Fibroblast of peridontal ligament (primary cell): ENCODE measurements at regions not wholly inside any gene's neighbourhood (a gene's known extent, or its start where the extent isn't known, plus 50 kb on each side); places are given as distances from the start of the nearest gene placed in this dataset.
A peak's percentile ranks its signal among the peaks of the same experiment; 100 is the strongest.
"Not testable (repeated sequence)": the region's sequence is repeated elsewhere in the genome, so short reads cannot be mapped to it uniquely, and the experiment has no call there.

ENCODE experiments used
- DNase-seq: peaks from one replicate; pipeline ENCODE4 v3.0.0-alpha.2; 2010; ENCODE audit errors: extremely low read depth

DNA sequence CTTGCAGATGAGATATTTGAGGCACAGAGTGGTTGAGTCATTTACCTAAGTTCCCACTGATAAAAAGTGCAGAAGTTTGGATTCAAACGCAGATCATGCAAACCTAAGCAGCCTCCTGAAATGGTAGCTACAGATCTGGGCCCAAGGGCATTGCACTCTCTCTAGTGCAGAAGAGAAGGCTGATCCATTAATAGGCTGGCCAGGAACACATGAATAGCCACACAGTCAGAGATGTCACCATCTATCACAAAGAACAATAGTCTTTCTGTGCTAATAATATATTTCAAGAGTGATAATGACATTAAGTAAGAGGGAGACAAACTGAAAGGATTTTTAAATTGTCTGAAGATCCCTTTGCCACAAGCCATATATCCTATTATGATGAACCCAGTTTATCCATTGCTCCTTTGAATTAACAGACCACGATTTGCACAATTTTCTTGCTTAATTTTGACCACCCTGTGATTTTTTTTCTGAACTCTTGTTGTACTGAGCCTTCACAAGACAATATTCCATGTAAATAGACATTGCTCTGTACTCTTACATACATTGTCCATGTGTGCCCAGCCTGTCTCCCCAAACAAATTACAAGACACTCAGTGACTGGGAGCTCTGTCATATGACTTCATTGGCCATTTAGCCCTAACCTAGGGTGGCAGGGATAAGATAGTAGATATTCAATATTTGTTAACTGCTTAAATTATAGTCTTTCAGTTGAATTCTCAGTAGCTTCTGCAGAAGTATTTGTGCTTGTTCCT is 112.4 kb upstream of the RBPJ start:
- no peak for DNase-seq

DNA sequence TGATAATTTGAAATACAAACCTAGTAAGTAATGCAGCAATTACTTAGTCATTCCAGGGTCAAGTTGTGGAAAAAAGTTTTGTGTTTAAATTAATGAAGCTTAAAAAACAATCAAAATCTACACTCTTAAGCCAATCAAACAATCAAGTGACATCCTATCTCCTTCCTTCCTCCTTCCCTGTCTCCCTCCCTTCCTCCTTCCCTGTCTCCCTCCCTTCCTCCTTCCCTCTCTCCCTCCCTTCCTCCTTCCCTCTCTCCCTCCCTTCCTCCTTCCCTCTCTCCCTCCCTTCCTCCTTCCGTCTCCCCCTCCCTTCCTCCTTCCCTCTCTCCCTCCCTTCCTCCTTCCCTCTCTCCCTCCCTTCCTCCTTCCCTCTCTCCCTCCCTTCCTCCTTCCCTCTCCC is 111.4 kb upstream of the RBPJ start:
- DNase-seq: not testable (repeated sequence)

DNA sequence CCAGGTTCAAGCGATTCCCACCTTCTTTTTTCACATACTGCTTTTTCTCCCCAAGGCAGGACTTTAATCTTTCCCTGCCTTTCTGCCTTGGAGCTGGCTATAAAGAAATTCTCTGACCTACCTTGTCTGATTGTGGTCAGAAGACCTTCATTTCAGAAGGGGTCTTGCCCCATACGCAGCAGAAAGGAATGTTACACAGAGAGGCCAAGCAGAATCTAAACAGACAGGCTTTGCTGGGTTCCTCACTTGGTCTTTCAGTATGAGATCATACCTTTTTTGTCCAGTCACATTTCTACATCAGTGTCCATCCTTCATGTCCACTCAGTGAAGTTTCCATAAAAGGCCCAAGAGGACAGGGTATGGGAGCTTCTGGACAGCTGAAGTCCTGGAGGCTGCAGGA is 108.3 kb upstream of the RBPJ start:
- DNase-seq: no peak

DNA sequence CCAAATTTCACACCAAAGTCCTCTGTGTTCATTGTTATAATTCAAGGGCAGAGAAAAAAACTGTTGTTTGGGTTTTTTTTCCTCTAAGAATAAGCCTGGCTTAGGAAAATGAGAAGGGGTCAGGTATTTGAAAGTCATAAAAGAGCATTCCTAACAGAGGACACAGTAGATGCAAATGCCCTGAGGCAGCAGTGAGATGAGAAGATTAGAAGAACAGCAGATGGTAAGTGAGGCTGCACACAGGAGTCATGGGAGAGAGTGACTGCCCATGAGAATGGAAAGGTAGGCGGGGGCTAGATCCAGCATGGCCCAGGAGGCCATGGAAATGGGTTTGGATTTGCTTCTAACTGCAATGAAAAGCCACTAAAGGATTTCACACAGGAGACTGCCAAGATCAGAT is 107.5 kb upstream of the RBPJ start:
- DNase-seq: no peak

DNA sequence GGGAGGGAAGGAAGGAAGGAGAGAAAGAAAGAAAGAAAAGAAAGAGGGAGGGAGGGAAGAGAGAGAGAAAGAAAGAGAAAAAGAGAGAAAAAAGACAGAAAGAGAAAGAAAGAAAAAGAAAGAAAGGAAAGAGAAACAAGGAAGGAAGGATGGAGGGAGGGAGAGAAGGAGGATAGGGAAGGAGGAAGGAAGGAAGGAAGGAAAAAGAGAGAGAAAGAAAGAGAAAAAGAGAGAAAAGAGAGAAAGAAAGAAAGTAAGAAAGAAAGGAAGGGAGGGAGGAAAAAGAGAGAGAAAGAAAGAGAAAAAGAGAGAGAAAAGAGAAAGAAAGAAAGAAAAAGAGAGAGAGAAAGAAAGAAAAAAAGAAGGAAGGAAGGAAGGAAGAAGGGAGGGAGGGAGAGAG is 105.8 kb upstream of the RBPJ start:
- no peak for DNase-seq

DNA sequence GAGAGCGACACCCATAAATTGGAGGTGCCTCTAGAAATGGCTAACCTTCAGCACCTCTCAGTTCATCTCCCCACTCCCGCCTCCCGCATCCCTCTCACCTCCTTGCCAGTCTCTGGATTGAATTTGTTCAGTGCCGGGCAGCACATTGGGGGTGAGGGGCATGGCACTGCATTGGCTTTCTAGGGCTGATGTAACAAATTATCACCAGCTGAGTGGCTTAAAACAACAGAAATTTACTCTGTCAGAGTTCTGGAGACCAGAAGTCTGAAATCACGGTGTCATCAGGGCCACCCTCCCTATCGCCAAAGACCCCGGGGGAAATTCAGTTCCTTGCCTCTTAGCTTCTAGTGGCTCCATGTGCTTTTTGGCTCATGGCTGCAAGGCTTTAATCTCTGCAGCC is 105.1 kb upstream of the RBPJ start:
- no peak for DNase-seq

DNA sequence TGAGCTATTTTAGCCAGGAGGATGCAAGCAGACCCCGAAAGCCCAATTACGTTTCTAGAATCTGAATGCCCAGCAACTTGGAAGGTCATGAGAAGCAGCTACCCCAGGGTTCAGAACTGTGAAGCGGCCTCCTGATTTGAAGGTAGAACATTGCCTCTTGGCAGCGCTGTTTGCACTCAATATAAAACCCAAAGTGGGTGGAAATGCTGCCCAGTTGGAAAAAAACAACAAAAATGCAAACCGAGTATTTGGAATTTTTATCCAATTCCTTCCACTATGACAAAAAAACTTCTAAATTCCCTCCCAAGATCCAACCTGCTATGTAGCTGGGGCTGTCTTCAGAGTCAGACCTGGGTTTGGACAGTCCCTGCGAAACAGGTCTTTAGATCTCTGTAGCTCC is 103.3 kb upstream of the RBPJ start:
- DNase-seq: no peak

DNA sequence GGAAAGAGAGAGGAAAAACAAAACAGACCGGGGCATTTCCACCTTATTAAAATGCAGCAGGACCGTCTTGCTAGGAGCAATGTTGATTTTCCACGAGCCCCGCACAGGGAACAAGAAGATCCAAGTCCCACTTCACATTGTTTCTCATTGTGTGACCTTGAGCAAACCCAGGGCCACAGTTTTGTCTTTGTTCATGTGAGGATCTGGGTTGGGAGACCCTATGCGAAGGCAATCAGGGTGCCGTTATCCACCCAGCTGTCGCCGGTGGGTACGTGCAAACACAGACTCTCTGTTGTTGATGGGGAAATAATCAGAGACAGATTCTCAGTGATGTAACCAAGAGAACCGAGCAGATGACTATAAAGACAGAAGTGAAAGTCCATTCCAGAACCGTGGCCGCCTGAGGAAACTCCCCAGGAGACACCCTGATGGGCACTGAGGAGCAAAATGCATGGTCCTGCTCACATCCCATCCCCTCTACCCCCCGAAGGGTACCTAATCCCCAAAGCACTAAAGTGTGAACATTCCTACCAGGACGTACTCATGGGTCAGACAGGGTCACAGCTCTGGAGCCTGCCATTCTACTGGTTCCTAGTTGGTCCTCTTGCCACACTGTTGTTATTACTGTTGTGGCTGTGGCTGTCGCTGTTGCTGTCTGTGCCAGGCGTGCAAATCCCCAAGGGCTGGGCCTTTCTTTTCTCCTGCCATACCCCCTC is 102.7 kb upstream of the RBPJ start:
- DNase-seq: peak; percentile 42

DNA sequence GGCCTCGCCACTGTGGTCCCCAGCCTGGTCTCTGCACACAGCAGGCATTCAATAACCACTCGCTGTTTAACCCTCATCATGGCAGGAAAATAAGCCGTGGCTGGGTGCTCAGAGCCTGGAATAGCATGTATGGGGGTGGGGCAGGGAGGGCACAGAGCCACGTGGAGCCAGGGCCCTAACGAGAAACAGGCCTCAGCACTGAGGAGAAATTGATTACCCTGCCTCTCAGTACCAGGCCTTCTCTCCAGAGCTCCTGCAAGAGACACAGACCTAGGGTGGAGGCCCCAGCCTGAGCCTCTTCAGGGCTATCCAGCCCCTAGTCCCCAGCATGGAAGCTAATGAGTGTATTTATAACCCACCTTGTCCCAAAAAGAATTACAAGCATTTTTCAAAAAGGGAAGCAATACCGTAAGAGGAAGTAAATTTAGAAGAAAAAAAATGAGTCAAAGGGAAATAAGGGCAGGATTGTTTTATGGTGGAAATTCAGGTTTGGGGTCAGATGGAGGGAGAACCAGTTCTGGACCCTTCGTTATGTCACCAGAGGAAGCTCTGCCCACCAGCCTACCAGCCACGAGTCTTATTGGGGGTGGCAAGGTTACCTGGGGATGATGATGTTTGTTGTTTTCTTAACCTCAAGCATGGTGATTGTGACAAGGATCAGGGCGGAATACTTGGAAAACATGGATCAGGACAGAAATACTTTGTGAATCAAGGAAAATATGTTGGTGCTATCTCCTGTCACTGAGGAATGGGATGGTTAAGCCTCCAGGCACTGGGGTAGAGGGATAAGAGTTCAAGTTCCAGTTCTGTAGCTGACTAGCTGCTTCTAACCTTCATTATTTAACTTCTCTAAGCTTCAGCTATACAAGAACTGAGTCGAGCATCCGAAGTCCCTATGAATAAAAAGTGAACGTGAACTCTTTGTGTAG is 101.9 kb upstream of the RBPJ start:
- DNase-seq: no peak

DNA sequence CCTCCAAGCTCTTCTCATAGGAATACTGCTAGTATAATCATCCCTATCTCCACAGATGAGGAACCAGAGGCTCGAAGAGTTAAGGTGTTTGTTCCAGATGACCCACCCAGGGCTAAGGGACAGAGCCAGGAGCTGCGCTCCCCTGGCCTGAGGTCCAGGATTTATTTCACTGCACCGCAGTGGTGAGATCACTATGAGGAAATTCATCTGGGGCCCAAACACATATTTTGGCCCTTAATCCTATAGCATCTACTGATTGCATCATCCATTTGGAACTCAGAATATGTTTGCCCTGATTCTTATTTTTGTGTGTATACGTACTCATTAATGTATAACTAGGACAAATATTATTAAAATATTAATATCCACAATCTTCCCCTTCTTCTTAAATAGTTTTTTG is 100.1 kb upstream of the RBPJ start:
- DNase-seq: peak; percentile 50

DNA sequence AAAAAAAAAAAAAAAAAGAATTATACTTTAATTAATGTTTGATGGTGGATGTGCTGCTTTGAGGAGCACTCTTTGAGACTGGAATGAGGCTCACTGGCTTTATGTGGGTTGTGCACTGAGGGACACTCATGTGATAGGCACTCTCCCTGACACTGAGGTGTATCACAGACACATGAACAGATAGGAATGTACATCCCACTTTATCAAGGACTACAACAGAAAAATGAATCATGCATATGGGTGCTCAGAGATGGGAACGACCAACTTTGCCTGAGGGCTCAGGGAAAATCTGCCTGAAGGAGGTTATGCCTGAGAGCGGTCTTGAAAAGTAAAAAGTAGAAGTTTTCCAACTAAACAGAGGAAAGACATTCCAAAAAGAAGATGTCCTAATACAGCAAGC is 97.7 kb upstream of the RBPJ start:
- no peak for DNase-seq

DNA sequence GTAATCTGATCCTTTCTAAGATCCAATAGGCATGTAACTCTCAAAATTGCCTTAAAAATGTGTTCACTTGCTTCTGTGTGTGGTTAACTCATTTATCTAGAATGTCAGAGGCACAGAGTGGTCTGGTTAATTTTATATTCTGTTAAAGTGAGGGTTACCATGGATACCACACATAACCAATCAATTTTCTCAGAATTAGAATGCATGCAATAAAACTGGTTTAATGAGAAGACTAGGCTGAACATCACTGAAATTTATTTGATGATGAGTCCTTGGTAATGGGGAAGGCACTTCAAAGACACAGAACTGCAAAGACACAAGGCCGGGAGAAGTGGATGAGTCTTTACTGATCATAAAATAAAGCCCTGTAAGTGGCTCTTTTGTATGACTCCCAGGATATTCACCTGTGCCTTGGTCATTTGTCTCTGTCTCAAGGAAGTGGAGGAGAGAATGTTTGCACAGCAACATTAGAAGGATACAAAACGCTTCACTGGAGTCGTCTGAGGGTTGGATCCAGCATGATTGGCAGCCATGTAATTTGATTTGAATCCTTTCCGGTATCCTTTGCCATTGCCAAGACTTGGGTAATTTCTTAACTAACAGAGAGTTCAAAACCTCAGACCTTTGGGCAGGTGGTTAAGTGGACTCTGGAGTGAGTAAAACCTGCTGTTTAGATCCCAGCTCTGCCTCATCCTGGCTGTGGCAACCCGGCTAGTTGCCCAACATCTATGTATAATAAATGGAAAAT is 94.0 kb upstream of the RBPJ start:
- DNase-seq: no peak

DNA sequence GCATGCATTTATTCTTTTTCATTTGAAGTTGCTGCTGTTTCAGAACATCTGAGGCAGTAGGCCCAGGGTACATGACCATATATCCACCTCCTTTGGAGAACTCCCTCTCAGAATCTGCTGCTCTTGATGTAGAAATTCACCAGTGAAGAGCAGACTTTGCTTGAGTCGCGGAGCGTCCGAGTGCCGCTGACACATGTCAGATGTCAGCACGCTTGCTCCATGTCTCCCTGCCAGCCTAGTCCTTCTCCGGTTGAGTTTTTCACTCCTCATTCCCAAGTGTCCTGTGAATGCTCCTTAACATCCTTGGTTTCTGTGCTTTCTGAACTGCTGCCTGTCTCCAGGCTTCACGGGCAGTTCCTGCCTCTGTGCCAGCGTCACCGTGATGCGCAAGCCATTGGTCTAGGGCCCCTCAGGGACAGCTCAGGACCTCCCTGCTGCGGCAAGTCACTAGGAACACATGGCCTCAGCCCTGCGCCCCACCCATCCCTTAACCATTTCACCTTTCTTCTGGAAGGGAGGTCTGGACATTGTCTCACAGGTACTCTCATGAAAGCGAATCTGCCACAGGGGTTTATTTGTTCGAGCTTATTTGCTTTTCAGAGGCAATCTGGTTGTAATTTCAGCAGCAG is 93.1 kb upstream of the RBPJ start:
- no peak for DNase-seq

DNA sequence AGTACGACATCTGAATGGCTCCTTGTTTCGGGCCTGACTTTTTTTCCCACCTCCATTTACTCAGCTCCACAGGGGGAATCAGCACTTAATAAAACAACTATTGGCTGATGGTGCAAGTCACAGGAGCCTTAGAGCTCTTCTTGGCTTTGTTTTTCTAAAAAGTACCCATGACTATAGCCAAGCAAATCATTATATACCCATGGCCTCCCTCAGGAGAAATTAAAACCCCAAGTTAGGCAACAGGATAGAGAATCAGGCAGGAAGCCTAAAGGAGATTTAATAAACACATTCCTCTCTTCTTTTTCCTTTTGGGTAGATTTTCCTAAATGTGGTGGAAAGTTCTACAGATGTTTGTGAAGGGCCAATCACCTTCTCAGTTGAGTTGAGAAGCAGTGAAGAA is 91.9 kb upstream of the RBPJ start:
- DNase-seq: peak; percentile 80

DNA sequence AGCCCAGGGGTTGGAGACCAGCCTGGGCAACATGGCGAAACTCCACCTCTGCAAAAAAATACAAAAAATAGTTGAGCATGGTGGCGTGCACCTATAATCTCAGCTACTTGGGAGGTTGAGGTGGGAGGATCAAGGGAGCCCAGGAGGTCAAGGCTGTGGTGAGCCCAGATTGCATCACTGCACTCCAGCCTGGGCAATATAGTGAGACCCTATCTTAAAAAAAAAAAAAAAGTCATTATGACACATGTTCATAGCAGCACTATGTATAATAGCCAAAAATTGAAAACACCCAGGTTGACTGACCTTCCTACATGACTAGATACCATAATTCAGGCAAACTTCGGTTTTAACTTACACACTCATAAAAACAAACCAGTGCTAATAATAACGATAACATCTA is 90.8 kb upstream of the RBPJ start:
- DNase-seq: no peak

DNA sequence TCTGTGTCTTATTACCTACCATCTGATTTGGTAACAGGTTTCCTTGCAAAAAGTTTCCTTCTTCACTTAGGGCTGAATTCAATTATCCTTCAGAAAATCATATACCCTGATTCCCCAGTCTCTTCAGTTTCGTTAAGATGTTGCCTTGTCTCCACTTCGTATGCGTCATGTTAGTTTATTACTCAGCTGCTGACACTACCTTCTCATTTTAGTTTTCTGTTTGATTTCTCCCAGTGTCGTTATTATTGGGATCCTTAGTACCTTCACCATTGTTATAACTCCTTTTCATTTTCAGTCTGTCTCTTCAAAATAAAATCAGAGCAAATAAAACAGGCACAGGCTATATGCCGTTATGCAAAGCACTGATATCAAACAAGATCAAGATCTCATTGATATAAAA is 87.5 kb upstream of the RBPJ start:
- no peak for DNase-seq

DNA sequence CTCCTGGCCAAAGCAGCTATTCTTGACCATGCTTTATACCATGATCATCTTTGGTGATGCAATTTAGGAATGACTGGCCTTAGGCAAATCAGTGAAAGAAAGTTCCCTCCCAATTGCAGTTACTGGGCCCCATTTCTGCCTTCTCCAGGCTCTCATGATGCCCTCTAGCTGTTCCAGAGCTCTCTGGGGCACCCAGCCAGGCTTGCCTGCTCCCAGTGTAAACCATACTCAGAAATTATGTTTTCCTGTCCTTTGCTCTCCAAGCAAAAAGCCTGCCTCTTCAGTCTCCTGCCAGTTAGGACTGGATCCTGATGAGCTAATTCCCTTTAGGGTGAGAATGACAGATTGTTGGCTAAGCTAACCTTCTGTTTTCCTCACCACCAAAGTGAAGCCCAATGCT is 85.3 kb upstream of the RBPJ start:
- peak; percentile 96 for DNase-seq

DNA sequence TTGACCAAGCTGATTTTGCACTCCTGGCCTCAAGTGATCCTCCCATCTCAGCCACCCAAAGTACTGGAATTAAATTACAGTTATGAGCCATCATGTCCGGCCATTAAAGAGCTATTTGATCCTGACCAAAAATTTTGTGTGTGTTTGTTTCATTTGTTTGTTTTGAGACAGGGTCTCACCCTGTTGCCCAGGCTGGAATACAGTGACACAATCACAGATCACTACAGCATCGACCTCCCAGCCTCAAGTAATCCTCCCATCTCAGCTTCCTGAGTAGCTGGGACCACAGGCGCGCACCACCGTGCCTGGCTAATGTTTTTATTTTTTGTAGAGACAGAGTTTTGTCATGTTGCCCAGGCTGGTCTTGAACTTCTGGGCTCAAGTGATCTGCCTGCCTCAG is 82.9 kb upstream of the RBPJ start:
- no peak for DNase-seq

DNA sequence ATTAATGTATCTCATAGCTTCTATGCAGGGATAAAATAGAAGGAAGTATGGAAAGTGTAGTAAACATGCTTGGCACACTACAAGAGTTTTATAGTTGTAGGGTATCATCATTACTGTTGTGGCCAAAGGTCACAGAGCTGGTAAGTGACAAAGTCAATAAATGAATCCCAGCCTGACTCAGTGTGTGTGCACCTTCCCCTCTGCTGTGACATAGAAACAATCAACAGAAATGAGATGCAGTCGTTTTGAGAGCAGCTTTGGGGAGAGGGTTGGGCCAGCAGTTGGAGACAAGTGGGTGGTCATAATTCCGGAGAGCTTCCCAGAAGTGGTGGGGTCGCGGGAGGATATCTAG is 82.4 kb upstream of the RBPJ start:
- no peak for DNase-seq

DNA sequence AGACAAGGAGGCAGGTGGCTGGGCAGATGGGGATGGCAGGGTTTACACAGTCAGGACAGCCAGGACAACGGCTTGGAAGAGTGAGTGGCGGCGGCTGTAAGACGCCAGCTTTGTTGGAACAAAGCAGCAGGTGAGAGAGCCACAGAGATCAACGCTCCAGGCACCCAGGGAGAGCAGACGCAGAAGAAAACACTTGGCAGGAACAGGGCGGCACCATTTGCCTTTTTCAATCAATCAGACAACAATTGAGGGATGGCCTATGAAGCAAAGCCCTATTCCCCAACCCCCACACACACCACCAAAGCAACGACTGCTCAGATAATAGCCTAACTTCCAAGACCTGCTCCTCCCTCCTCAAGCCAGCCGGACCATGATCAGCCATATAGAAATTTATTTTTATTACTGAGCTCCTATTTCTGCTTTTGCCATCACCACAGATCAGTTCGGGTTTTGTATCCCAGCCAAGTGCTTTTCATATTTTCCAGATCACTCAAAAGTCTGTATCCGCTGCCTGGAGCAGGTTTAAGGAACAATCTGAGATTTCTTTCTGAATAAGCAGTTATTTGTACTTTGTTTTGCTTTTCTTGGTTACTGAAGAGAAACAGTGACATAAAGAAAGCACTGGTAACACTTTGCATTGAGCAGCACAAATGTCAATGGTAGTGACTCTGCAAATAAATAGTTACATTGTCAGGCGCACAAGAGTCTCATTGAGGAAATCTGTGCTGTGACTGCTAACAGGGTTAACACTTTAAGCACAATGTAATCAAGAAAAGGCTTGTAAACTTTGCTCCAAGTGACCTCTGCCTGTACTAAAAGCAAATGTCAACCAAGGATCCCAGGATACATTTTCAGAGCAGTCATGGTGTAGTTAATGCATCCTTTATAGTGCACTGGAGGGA is 81.8 kb upstream of the RBPJ start:
- DNase-seq: peak; percentile 85
